Endometrium (tissue), 2 donors: ENCODE measurements at regions not wholly inside any gene's neighbourhood (a gene's known extent, or its start where the extent isn't known, plus 50 kb on each side); places are given as distances from the start of the nearest gene placed in this dataset.

Experiments
- FAIRE-seq: peaks from 2 replicates; lab custom pipeline; 2012; peaks lifted over from hg19 to GRCh38; lab: Jason Lieb, UNC
- donor health status: control.
- donor health status: control.

- no peak for FAIRE-seq
Observed at GRCh38 chr11:69393178-69393832, 88.2 kb upstream of the LINC01488 start.

GRCh38 chr11:69393865-69394233 is 87.6 kb upstream of the LINC01488 start:
- no peak for FAIRE-seq

- no peak for FAIRE-seq
Observed at GRCh38 chr11:69394234-69394868, 87.1 kb upstream of the LINC01488 start.

GRCh38 chr11:69394869-69395246 is 86.6 kb upstream of the LINC01488 start:
- no peak for FAIRE-seq

GRCh38 chr11:69395287-69395686 is 86.2 kb upstream of the LINC01488 start:
- no peak for FAIRE-seq

GRCh38 chr11:69396051-69396947 is 85.2 kb upstream of the LINC01488 start:
- no peak for FAIRE-seq

- FAIRE-seq: no peak
Observed at GRCh38 chr11:69396948-69397307, 84.5 kb upstream of the LINC01488 start.

- FAIRE-seq: no peak
Observed at GRCh38 chr11:69397732-69398131, 83.7 kb upstream of the LINC01488 start.

GRCh38 chr11:69398529-69399492 is 82.7 kb upstream of the LINC01488 start:
- FAIRE-seq: no peak

GRCh38 chr11:69400140-69400539 is 81.3 kb upstream of the LINC01488 start:
- no peak for FAIRE-seq

GRCh38 chr11:69400771-69401590 is 80.5 kb upstream of the LINC01488 start:
- no peak for FAIRE-seq

- no peak for FAIRE-seq
Observed at GRCh38 chr11:69401715-69402114, 79.7 kb upstream of the LINC01488 start.

- no peak for FAIRE-seq
Observed at GRCh38 chr11:69402251-69402887, 79.1 kb upstream of the LINC01488 start.

- no peak for FAIRE-seq
Observed at GRCh38 chr11:69403556-69404215, 77.8 kb upstream of the LINC01488 start.

- no peak for FAIRE-seq
Observed at GRCh38 chr11:69406060-69406459, 75.4 kb upstream of the LINC01488 start.

GRCh38 chr11:69409812-69410645 is 71.4 kb upstream of the LINC01488 start:
- no peak for FAIRE-seq

GRCh38 chr11:69411257-69411924 is 70.1 kb upstream of the LINC01488 start:
- FAIRE-seq: no peak

- no peak for FAIRE-seq
Observed at GRCh38 chr11:69413015-69413801, 68.3 kb upstream of the LINC01488 start.
